Uterus (tissue), 2 donors: ENCODE measurements at regions not wholly inside any gene's neighbourhood (a gene's known extent, or its start where the extent isn't known, plus 50 kb on each side); places are given as distances from the start of the nearest gene placed in this dataset.

Experiments
- POLR2A ChIP-seq, 2 donors: fragments of 450-650 bp; IDR thresholded peaks; one replicate each; pipeline ENCODE4 v1.6.1; 2016; ENCODE audit warnings: antibody characterized with exemption in 2 of 2, mild to moderate bottlenecking in 1 of 2, moderate library complexity in 1 of 2
- TF ChIP-seq, protein P1 (sequence below), 4 experiments: fragments of 200-600 bp in 2 of 4; fragments of 450-650 bp in 2 of 4; sonication (generic) in 2 of 4; IDR thresholded peaks; one replicate each; pipeline ENCODE4 v1.5.1; 2016 to 2019; ENCODE audit warnings: antibody characterized with exemption in 4 of 4, mild to moderate bottlenecking in 2 of 4, moderate library complexity in 1 of 4

DNA sequence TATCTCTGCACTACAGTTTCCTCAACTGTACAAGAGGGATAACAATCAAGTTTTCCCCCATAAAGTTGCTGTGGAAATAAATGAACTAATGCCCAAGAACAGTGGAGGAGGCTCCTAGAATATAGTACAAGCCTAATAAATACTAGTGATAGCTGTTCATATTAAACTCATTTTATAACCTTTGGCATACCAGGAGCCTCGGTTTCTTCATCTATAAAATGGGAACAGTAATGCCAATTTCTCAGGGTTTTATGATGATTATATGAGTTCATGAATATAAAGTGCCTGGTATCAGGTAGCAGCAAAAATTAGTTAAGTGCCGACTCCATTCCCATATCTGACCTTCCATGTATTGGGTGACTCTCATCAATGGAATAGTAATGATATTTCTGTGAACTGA lies 311.1 kb upstream of the MAF start:
- TF ChIP-seq, protein P1, sequence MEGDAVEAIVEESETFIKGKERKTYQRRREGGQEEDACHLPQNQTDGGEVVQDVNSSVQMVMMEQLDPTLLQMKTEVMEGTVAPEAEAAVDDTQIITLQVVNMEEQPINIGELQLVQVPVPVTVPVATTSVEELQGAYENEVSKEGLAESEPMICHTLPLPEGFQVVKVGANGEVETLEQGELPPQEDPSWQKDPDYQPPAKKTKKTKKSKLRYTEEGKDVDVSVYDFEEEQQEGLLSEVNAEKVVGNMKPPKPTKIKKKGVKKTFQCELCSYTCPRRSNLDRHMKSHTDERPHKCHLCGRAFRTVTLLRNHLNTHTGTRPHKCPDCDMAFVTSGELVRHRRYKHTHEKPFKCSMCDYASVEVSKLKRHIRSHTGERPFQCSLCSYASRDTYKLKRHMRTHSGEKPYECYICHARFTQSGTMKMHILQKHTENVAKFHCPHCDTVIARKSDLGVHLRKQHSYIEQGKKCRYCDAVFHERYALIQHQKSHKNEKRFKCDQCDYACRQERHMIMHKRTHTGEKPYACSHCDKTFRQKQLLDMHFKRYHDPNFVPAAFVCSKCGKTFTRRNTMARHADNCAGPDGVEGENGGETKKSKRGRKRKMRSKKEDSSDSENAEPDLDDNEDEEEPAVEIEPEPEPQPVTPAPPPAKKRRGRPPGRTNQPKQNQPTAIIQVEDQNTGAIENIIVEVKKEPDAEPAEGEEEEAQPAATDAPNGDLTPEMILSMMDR (IDR thresholded peaks at IDR 0.05) = no peak
- TF ChIP-seq POLR2A (IDR thresholded peaks at IDR 0.05) = no peak
